ENCODE measurements at regions not wholly inside any gene's neighbourhood (a gene's known extent, or its start where the extent isn't known, plus 50 kb on each side); places are given as distances from the start of the nearest gene placed in this dataset.
"Not testable (repeated sequence)": the region's sequence is repeated elsewhere in the genome, so short reads cannot be mapped to it uniquely, and the experiment has no call there.

GRCh38 chr4:108416831-108417230 is 203.5 kb upstream of the RPL34 start:
- no peak for TF ChIP-seq CTCF (IDR thresholded peaks at IDR 0.05; ENCODE audit: unreplicated experiment)
- Mint-ChIP-seq H3K27ac (ENCODE audit: low read depth, unreplicated experiment) (no peak overlapping the region), H3K36me3 (ENCODE audit: insufficient read depth, unreplicated experiment) (no peaks in the 10 kb centered on the region), H3K9me3 (ENCODE audit: unreplicated experiment) (no peaks in the 10 kb centered on the region), H3K27me3 (ENCODE audit: insufficient read depth, unreplicated experiment) (no peaks in the 10 kb centered on the region), H3K4me1 (ENCODE audit: insufficient read depth, unreplicated experiment) (no peaks in the 10 kb centered on the region), H3K4me3 (ENCODE audit: unreplicated experiment) (no peak overlapping the region)
- BruUV-seq (replicated peaks) = no TSS peak
- ChIA-PET POLR2A (no interaction called here), CTCF (no interaction called here)
- DNase-seq (ENCODE audit: unreplicated experiment) = no peak
- intact Hi-C loops (cut with micrococcal nuclease) = no loop called here

GRCh38 chr4:108415389-108415788 is 205.0 kb upstream of the RPL34 start:
- BruUV-seq (replicated peaks) = no TSS peak
- DNase-seq (ENCODE audit: unreplicated experiment) = no peak
- H3K4me3 Mint-ChIP-seq (ENCODE audit: unreplicated experiment) = no peak overlapping the region
- H3K27ac Mint-ChIP-seq (ENCODE audit: low read depth, unreplicated experiment) = no peak overlapping the region
- no peaks in the 10 kb centered on the region for H3K36me3 Mint-ChIP-seq (ENCODE audit: insufficient read depth, unreplicated experiment)
- no peaks in the 10 kb centered on the region for H3K4me1 Mint-ChIP-seq (ENCODE audit: insufficient read depth, unreplicated experiment)
- intact Hi-C loops (cut with micrococcal nuclease) = no loop called here
- H3K27me3 Mint-ChIP-seq (ENCODE audit: insufficient read depth, unreplicated experiment) = no peaks in the 10 kb centered on the region
- TF ChIP-seq CTCF (IDR thresholded peaks at IDR 0.05; ENCODE audit: unreplicated experiment) = no peak
- no peaks in the 10 kb centered on the region for H3K9me3 Mint-ChIP-seq (ENCODE audit: unreplicated experiment)
- CTCF ChIA-PET = no interaction called here
- POLR2A ChIA-PET = no interaction called here

- H3K4me3 Mint-ChIP-seq (ENCODE audit: unreplicated experiment) = no peak overlapping the region
- no peaks in the 10 kb centered on the region for H3K36me3 Mint-ChIP-seq (ENCODE audit: insufficient read depth, unreplicated experiment)
- intact Hi-C loops (cut with micrococcal nuclease) = no loop called here
- no peak overlapping the region for H3K27ac Mint-ChIP-seq (ENCODE audit: low read depth, unreplicated experiment)
- no TSS peak for BruUV-seq (replicated peaks)
- DNase-seq (ENCODE audit: unreplicated experiment) = no peak
- H3K4me1 Mint-ChIP-seq (ENCODE audit: insufficient read depth, unreplicated experiment) = no peaks in the 10 kb centered on the region
- no peak for TF ChIP-seq CTCF (IDR thresholded peaks at IDR 0.05; ENCODE audit: unreplicated experiment)
- CTCF ChIA-PET = no interaction called here
- no peaks in the 10 kb centered on the region for H3K27me3 Mint-ChIP-seq (ENCODE audit: insufficient read depth, unreplicated experiment)
- POLR2A ChIA-PET = no interaction called here
- H3K9me3 Mint-ChIP-seq (ENCODE audit: unreplicated experiment) = no peaks in the 10 kb centered on the region
Observed at GRCh38 chr4:108411836-108412235, 208.5 kb upstream of the RPL34 start.

GRCh38 chr4:108409691-108410090 is 210.7 kb upstream of the RPL34 start:
- intact Hi-C loops (cut with micrococcal nuclease); CTCF ChIA-PET; H3K4me1 Mint-ChIP-seq (ENCODE audit: insufficient read depth, unreplicated experiment); H3K27me3 Mint-ChIP-seq (ENCODE audit: insufficient read depth, unreplicated experiment); H3K9me3 Mint-ChIP-seq (ENCODE audit: unreplicated experiment); H3K27ac Mint-ChIP-seq (ENCODE audit: low read depth, unreplicated experiment); POLR2A ChIA-PET; H3K36me3 Mint-ChIP-seq (ENCODE audit: insufficient read depth, unreplicated experiment); DNase-seq (ENCODE audit: unreplicated experiment); H3K4me3 Mint-ChIP-seq (ENCODE audit: unreplicated experiment); BruUV-seq (replicated peaks): not testable (repeated sequence)

GRCh38 chr4:108405586-108405985 is 214.8 kb upstream of the RPL34 start:
- intact Hi-C loops (cut with micrococcal nuclease) = no loop called here
- TF ChIP-seq CTCF (IDR thresholded peaks at IDR 0.05; ENCODE audit: unreplicated experiment) = no peak
- Mint-ChIP-seq H3K36me3 (ENCODE audit: insufficient read depth, unreplicated experiment) (no peaks in the 10 kb centered on the region), H3K4me3 (ENCODE audit: unreplicated experiment) (no peak overlapping the region), H3K9me3 (ENCODE audit: unreplicated experiment) (no peaks in the 10 kb centered on the region), H3K4me1 (ENCODE audit: insufficient read depth, unreplicated experiment) (no peaks in the 10 kb centered on the region), H3K27me3 (ENCODE audit: insufficient read depth, unreplicated experiment) (no peaks in the 10 kb centered on the region), H3K27ac (ENCODE audit: low read depth, unreplicated experiment) (no peak overlapping the region)
- ChIA-PET CTCF (no interaction called here), POLR2A (no interaction called here)
- no peak for DNase-seq (ENCODE audit: unreplicated experiment)
- no TSS peak for BruUV-seq (replicated peaks)
